Astrocyte (in vitro differentiated cells and primary cell): ENCODE measurements at regions not wholly inside any gene's neighbourhood (a gene's known extent, or its start where the extent isn't known, plus 50 kb on each side); places are given as distances from the start of the nearest gene placed in this dataset.
A peak's percentile ranks its signal among the peaks of the same experiment; 100 is the strongest.

Experiments
- DNase-seq: peaks from one replicate; pipeline ENCODE4 v3.0.0-alpha.2; 2010; ENCODE audit warnings: low read depth
- FAIRE-seq: peaks from 2 replicates; lab custom pipeline; 2011; peaks lifted over from hg19 to GRCh38; lab: Jason Lieb, UNC
- H2AFZ ChIP-seq: 2 replicates; pipeline ENCODE4 v1.6.0; 2012; ENCODE audit warnings: low read depth, low read length, inconsistent platforms
- H3K27ac ChIP-seq: 2 replicates; pipeline ENCODE4 v1.5.1; 2011; ENCODE audit warnings: low read depth, low read length, inconsistent platforms
- H3K27me3 ChIP-seq: 2 replicates; pipeline ENCODE4 v1.6.0; 2011; ENCODE audit warnings: low read length, inconsistent platforms; ENCODE audit not compliant: insufficient read depth
- H3K36me3 ChIP-seq: 2 replicates; pipeline ENCODE4 v1.5.1; 2011; ENCODE audit warnings: low read length, inconsistent platforms; ENCODE audit not compliant: insufficient read depth
- H3K4me1 ChIP-seq: 2 replicates; pipeline ENCODE4 v1.5.1; 2011; ENCODE audit warnings: low read length, inconsistent platforms; ENCODE audit not compliant: insufficient read depth
- H3K4me2 ChIP-seq: 2 replicates; pipeline ENCODE4 v1.6.0; 2012; ENCODE audit warnings: low read length, inconsistent platforms
- H3K4me3 ChIP-seq: 2 replicates; pipeline ENCODE4 v1.5.1; 2011; ENCODE audit warnings: low read depth, mild to moderate bottlenecking, low read length, inconsistent platforms; ENCODE audit not compliant: insufficient read depth
- H3K79me2 ChIP-seq: 2 replicates; pipeline ENCODE4 v1.6.0; 2012; ENCODE audit warnings: mild to moderate bottlenecking, low read length, inconsistent platforms; ENCODE audit not compliant: insufficient read depth
- H3K9ac ChIP-seq: 2 replicates; pipeline ENCODE4 v1.6.0; 2012; ENCODE audit warnings: mild to moderate bottlenecking, low read length, inconsistent platforms
- H3K9me3 ChIP-seq: 2 replicates; pipeline ENCODE4 v1.5.1; 2012; ENCODE audit warnings: low read depth, mild to moderate bottlenecking, low read length, inconsistent platforms; ENCODE audit not compliant: insufficient read depth
- H4K20me1 ChIP-seq: 2 replicates; pipeline ENCODE4 v1.6.0; 2012; ENCODE audit warnings: low read length, inconsistent platforms; ENCODE audit not compliant: insufficient read depth
- H3K27ac Mint-ChIP-seq: one replicate; pipeline ENCODE4 v1.8.0; 2021; ENCODE audit warnings: mild to moderate bottlenecking, mixed read lengths; ENCODE audit not compliant: unreplicated experiment
- H3K27me3 Mint-ChIP-seq: one replicate; pipeline ENCODE4 v1.8.0; 2021; ENCODE audit warnings: low read depth, mixed read lengths; ENCODE audit not compliant: unreplicated experiment
- H3K36me3 Mint-ChIP-seq: one replicate; pipeline ENCODE4 v1.8.0; 2021; ENCODE audit warnings: low read depth, mixed read lengths; ENCODE audit not compliant: unreplicated experiment
- H3K4me1 Mint-ChIP-seq: one replicate; pipeline ENCODE4 v1.8.0; 2021; ENCODE audit warnings: low read depth, mixed read lengths; ENCODE audit not compliant: unreplicated experiment
- H3K4me3 Mint-ChIP-seq: one replicate; pipeline ENCODE4 v1.8.0; 2021; ENCODE audit warnings: mild to moderate bottlenecking, moderate library complexity, mixed read lengths; ENCODE audit not compliant: unreplicated experiment
- H3K9me3 Mint-ChIP-seq: one replicate; pipeline ENCODE4 v1.8.0; 2021; ENCODE audit warnings: mild to moderate bottlenecking, mixed read lengths; ENCODE audit not compliant: unreplicated experiment
- CTCF ChIP-seq: IDR thresholded peaks from 2 replicates; pipeline ENCODE4 v1.5.1; 2011; ENCODE audit warnings: low read depth, mild to moderate bottlenecking, inconsistent platforms, low read length, moderate library complexity; ENCODE audit not compliant: insufficient read depth
- EZH2 ChIP-seq: IDR thresholded peaks from 2 replicates; pipeline ENCODE4 v1.6.1; 2012; ENCODE audit warnings: mild to moderate bottlenecking, low read length, inconsistent platforms; ENCODE audit not compliant: insufficient read depth

- Histone ChIP-seq H3K36me3 (no peaks in the 10 kb centered on the region), H4K20me1 (no peaks in the 10 kb centered on the region), H3K4me1 (no peaks in the 10 kb centered on the region), H3K4me3 (no peak overlapping the region), H3K9me3 (no peaks in the 10 kb centered on the region), H3K4me2 (no peak overlapping the region), H3K27me3 (no peaks in the 10 kb centered on the region), H3K27ac (no peak overlapping the region), H3K79me2 (no peaks in the 10 kb centered on the region), H2AFZ (no peak overlapping the region), H3K9ac (no peak overlapping the region)
- no peak overlapping the region for H3K4me3 Mint-ChIP-seq
- TF ChIP-seq CTCF (no peak), EZH2 (no peak)
- DNase-seq, result no peak
- H3K27ac Mint-ChIP-seq, result no peak overlapping the region
- H3K4me1 Mint-ChIP-seq, result no peaks in the 10 kb centered on the region
- peaks cover 3% of the 10 kb centered on the region for H3K27me3 Mint-ChIP-seq
- FAIRE-seq, result no peak
- peaks cover 2% of the 10 kb centered on the region for H3K9me3 Mint-ChIP-seq
- H3K36me3 Mint-ChIP-seq, result no peaks in the 10 kb centered on the region
Observed at GRCh38 chr12:23006413-23006812, 381.4 kb downstream of the ETNK1 start.

- Histone ChIP-seq H3K9ac (no peak overlapping the region), H3K4me2 (no peak overlapping the region), H4K20me1 (no peaks in the 10 kb centered on the region), H3K27ac (no peak overlapping the region), H3K27me3 (no peaks in the 10 kb centered on the region), H3K9me3 (no peaks in the 10 kb centered on the region), H3K4me3 (no peak overlapping the region), H3K36me3 (no peaks in the 10 kb centered on the region), H2AFZ (no peak overlapping the region), H3K4me1 (no peaks in the 10 kb centered on the region), H3K79me2 (no peaks in the 10 kb centered on the region)
- no peak for FAIRE-seq
- no peaks in the 10 kb centered on the region for H3K36me3 Mint-ChIP-seq
- no peak overlapping the region for H3K4me3 Mint-ChIP-seq
- H3K27ac Mint-ChIP-seq, result no peak overlapping the region
- peaks cover 3% of the 10 kb centered on the region for H3K27me3 Mint-ChIP-seq
- H3K9me3 Mint-ChIP-seq, result peaks cover 2% of the 10 kb centered on the region
- DNase-seq, result peak; percentile 43
- TF ChIP-seq EZH2, result no peak
- TF ChIP-seq CTCF, result no peak
- no peaks in the 10 kb centered on the region for H3K4me1 Mint-ChIP-seq
Observed at GRCh38 chr12:23008623-23009022, 383.7 kb downstream of the ETNK1 start.

GRCh38 chr12:23014749-23015148 lies 389.8 kb downstream of the ETNK1 start:
- Mint-ChIP-seq H3K4me1 (no peaks in the 10 kb centered on the region), H3K9me3 (no peaks in the 10 kb centered on the region), H3K27me3 (no peaks in the 10 kb centered on the region), H3K27ac (no peak overlapping the region), H3K4me3 (no peak overlapping the region), H3K36me3 (no peaks in the 10 kb centered on the region)
- FAIRE-seq (no peak), DNase-seq (no peak)
- H3K79me2 ChIP-seq, result no peaks in the 10 kb centered on the region
- no peak overlapping the region for H3K27ac ChIP-seq
- H3K9ac ChIP-seq, result no peak overlapping the region
- TF ChIP-seq EZH2 (no peak), CTCF (no peak)
- no peaks in the 10 kb centered on the region for H4K20me1 ChIP-seq
- no peak overlapping the region for H3K4me2 ChIP-seq
- H3K4me1 ChIP-seq, result no peaks in the 10 kb centered on the region
- no peak overlapping the region for H3K4me3 ChIP-seq
- H2AFZ ChIP-seq, result no peak overlapping the region
- no peaks in the 10 kb centered on the region for H3K9me3 ChIP-seq
- no peaks in the 10 kb centered on the region for H3K36me3 ChIP-seq
- no peaks in the 10 kb centered on the region for H3K27me3 ChIP-seq
